ENCODE measurements at regions not wholly inside any gene's neighbourhood (a gene's known extent, or its start where the extent isn't known, plus 50 kb on each side); places are given as distances from the start of the nearest gene placed in this dataset.

DNA sequence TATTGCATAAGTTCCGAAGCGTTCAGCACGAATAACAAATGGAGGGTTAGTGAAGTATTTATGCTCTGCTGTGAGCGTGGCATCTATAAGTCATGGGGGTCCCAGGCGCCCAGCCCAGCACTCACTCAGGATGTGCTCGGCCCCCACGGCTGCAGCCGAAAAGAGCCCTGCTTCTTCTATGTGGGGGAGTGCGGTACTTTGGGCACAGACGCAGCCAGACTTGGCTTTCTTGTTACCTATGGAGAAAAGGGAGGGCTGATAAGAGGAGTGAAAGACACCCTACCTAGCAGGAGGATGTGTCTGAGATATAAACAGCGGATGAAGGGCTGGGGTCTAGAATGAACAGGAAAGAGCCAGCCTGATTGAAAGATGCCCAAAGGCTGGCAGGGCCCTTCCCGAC lies 51.4 kb downstream of the MRPL36 start:
- no peak for DNase-seq (ENCODE audit: low read depth in 4 of 6, low spot score in 6 of 6)
- Histone ChIP-seq H3K27me3 (ENCODE audit: control insufficient read depth, insufficient read depth, low read length) (no peaks in the 10 kb centered on the region), H3K27ac (ENCODE audit: low read depth, low read length) (no peak overlapping the region), H3K36me3 (ENCODE audit: control insufficient read depth, insufficient read depth, low read length) (no peaks in the 10 kb centered on the region), H3K4me3 (ENCODE audit: low read depth, low read length) (no peak overlapping the region), H3K4me1 (ENCODE audit: control insufficient read depth, insufficient read depth, low read length) (no peaks in the 10 kb centered on the region), H3K9me3 (ENCODE audit: control insufficient read depth, insufficient read depth, low read length) (no peaks in the 10 kb centered on the region)
- 73% methylated on average over 7 of the region's 12 CpGs for WGBS (ENCODE audit: insufficient coverage)

DNA sequence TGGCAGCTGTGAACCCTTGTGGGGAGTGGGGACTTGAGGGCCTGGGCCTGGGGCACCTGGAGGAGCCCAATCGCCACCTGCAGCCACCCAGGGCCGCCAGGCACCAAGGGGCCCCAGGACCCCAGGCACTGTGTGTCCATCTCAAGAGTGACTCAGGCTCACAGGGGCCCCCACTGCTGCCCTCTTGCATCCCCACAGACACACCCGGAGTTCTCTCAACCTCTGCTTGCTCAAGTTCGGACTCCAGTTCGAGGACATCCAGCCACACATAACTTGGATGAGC lies 51.9 kb downstream of the MRPL36 start:
- no peak for DNase-seq (ENCODE audit: low read depth in 4 of 6, low spot score in 6 of 6)
- WGBS (ENCODE audit: insufficient coverage) = 94% methylated on average over 5 of the region's 5 CpGs
- Histone ChIP-seq H3K36me3 (ENCODE audit: control insufficient read depth, insufficient read depth, low read length) (no peaks in the 10 kb centered on the region), H3K4me3 (ENCODE audit: low read depth, low read length) (no peak overlapping the region), H3K4me1 (ENCODE audit: control insufficient read depth, insufficient read depth, low read length) (no peaks in the 10 kb centered on the region), H3K9me3 (ENCODE audit: control insufficient read depth, insufficient read depth, low read length) (no peaks in the 10 kb centered on the region), H3K27ac (ENCODE audit: low read depth, low read length) (no peak overlapping the region), H3K27me3 (ENCODE audit: control insufficient read depth, insufficient read depth, low read length) (no peaks in the 10 kb centered on the region)

DNA sequence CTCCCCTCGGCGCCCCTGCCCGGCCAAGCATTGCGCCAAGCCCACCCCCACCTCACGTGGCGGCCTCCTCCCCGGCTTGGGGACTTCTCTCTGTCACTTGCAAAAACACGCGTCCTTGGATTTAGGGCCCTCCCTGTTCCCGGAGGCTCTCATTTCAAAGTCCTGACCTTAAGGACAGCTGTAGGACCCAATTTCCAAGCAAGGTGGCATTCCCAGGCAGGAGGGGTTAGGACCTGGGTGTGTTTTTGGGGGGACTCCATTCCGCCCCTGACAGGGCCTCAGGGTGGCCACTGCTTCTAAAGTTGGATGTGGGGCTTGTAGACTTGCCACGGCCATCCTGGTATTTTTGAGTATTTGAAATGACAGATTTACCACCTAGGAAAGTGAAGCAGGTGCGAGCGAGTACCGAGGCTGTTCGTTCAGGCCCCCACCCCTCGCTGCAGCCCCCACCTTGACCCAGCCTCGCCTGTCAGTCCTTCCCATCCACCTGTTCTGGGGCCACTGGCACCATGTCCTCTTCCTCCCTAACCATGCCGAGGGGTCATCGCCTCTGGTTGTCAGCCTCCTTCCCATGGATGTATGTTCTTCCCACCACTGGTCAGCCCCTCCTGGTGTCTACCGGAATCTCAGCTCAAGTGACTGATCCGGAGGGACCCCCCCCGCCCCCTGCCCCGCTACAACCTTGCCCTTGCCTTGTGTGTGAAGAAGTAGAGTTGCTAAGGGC lies 52.4 kb downstream of the MRPL36 start:
- WGBS (ENCODE audit: insufficient coverage) = 90% methylated on average over 23 of the region's 24 CpGs

DNA sequence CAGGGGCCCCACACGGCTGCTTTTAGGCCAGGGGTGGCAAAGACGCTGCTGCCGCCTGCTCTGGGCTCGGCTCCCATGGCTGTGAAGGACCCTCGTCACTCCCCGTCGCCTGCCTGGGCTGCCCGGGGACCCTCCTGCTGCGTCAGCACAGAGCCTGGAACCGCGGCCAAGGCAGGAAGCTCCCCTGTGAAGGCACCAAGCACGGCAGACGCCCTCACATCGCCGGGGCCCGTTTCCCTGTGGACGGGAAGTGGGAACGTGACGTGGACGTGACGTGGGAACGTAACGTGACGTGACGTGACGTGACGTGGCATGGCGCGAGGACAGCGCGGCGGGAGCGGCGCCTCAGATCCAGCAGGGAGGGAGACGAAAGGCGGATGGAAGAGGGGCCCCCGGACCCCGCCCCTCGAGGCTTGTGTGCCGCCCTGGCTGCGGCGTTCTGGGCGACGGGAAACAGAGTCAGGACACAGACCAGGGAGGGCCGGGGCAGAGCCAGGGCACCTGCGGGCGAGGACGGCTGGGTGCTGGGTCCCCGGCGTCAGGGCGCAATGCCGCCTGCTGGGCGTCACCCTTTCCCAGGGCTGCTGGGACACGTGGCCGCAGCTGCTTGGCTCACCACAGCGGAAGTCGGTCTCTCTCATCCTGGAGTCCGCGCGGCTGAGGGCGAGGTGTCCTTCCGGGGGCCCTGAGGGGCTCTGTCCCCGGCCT lies 53.1 kb downstream of the MRPL36 start:
- 92% methylated on average over 61 of the region's 63 CpGs for WGBS (ENCODE audit: insufficient coverage)
- no peak for DNase-seq (ENCODE audit: low read depth in 4 of 6, low spot score in 6 of 6)
- no peaks in the 10 kb centered on the region for H3K27me3 ChIP-seq (ENCODE audit: control insufficient read depth, insufficient read depth, low read length)
- no peak overlapping the region for H3K4me3 ChIP-seq (ENCODE audit: low read depth, low read length)
- no peaks in the 10 kb centered on the region for H3K36me3 ChIP-seq (ENCODE audit: control insufficient read depth, insufficient read depth, low read length)
- no peaks in the 10 kb centered on the region for H3K4me1 ChIP-seq (ENCODE audit: control insufficient read depth, insufficient read depth, low read length)
- H3K27ac ChIP-seq (ENCODE audit: low read depth, low read length) = no peak overlapping the region
- H3K9me3 ChIP-seq (ENCODE audit: control insufficient read depth, insufficient read depth, low read length) = no peaks in the 10 kb centered on the region

More for the DNA sequence above, 52.4 kb downstream of the MRPL36 start:
- Histone ChIP-seq H3K27ac (ENCODE audit: low read depth, low read length) (no peak overlapping the region), H3K4me3 (ENCODE audit: low read depth, low read length) (no peak overlapping the region), H3K27me3 (ENCODE audit: control insufficient read depth, insufficient read depth, low read length) (no peaks in the 10 kb centered on the region), H3K9me3 (ENCODE audit: control insufficient read depth, insufficient read depth, low read length) (no peaks in the 10 kb centered on the region), H3K4me1 (ENCODE audit: control insufficient read depth, insufficient read depth, low read length) (no peaks in the 10 kb centered on the region), H3K36me3 (ENCODE audit: control insufficient read depth, insufficient read depth, low read length) (no peaks in the 10 kb centered on the region)
- no peak for DNase-seq (ENCODE audit: low read depth in 4 of 6, low spot score in 6 of 6)

DNA sequence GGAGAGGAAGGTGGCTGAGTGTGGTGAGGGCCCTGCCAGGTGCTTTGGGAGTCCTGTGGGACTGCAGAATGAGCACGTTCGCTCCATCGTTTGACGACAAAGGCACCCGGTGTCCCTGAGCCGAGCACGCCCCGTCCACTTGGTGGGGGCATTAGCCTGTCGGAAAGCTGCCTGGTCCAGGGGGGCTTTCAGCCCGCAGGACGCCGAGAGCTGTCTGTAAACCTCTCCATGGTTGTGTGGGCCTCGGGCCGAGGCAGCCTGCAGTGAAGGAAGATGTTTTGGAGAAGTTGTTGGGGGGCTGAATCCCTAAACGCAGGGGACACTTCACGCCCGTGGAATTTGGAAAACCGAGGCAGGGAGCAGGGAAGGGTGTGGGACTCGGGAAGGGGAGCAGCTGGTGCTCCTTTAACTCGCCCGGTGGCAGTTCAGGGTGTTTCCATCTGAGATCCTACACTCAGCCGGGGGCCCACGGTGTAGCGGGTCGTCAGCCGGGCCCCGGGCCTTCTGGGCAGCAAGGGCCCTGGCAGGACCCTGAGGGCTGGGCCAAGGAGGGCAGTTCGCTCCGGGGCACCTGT lies 53.8 kb downstream of the MRPL36 start:
- no peaks in the 10 kb centered on the region for H3K4me1 ChIP-seq (ENCODE audit: control insufficient read depth, insufficient read depth, low read length)
- H3K9me3 ChIP-seq (ENCODE audit: control insufficient read depth, insufficient read depth, low read length) = no peaks in the 10 kb centered on the region
- no peak for DNase-seq (ENCODE audit: low read depth in 4 of 6, low spot score in 6 of 6)
- H3K27me3 ChIP-seq (ENCODE audit: control insufficient read depth, insufficient read depth, low read length) = no peaks in the 10 kb centered on the region
- H3K4me3 ChIP-seq (ENCODE audit: low read depth, low read length) = no peak overlapping the region
- H3K36me3 ChIP-seq (ENCODE audit: control insufficient read depth, insufficient read depth, low read length) = no peaks in the 10 kb centered on the region
- WGBS (ENCODE audit: insufficient coverage) = 91% methylated on average over 27 of the region's 29 CpGs
- no peak overlapping the region for H3K27ac ChIP-seq (ENCODE audit: low read depth, low read length)

DNA sequence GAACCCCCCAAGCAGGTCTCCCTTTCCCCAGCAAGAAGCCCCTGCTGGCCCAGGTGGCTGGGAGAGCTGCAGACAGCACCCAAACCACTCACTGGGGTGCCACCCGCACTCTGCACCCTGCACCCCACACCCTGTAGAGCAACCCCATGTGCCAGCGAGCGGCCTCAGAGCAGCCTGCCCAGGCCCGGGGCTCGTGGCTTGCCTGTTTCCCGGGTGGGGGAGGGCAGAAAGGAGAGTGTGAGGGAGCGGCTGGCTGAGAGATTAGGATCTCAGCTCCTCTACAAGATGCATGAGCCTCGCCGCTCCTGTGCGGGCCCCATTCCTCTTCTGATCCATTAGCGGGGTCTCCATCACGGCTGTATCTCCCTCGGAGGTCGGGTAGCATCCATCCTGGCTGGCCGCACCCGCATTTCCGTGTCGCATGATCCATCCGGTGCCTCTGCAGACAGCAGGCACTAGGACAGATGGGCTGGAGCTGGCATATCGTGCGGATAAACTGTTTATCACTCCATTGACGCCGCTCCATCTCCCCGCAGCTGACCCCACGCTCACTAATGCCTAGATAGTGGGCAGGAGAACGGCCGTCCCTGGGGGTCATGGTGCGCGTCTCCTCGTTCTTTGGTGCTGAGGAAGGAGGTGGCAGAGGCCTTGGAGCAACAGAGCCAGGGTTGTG lies 54.4 kb downstream of the MRPL36 start:
- peak in 1 of 6 donors; percentile 32 for DNase-seq (ENCODE audit: low read depth in 4 of 6, low spot score in 6 of 6)
- H3K4me1 ChIP-seq (ENCODE audit: control insufficient read depth, insufficient read depth, low read length) = no peaks in the 10 kb centered on the region
- no peaks in the 10 kb centered on the region for H3K27me3 ChIP-seq (ENCODE audit: control insufficient read depth, insufficient read depth, low read length)
- WGBS (ENCODE audit: insufficient coverage) = 88% methylated on average over 25 of the region's 30 CpGs
- H3K9me3 ChIP-seq (ENCODE audit: control insufficient read depth, insufficient read depth, low read length) = no peaks in the 10 kb centered on the region
- H3K36me3 ChIP-seq (ENCODE audit: control insufficient read depth, insufficient read depth, low read length) = no peaks in the 10 kb centered on the region
- no peak overlapping the region for H3K4me3 ChIP-seq (ENCODE audit: low read depth, low read length)
- H3K27ac ChIP-seq (ENCODE audit: low read depth, low read length) = no peak overlapping the region

DNA sequence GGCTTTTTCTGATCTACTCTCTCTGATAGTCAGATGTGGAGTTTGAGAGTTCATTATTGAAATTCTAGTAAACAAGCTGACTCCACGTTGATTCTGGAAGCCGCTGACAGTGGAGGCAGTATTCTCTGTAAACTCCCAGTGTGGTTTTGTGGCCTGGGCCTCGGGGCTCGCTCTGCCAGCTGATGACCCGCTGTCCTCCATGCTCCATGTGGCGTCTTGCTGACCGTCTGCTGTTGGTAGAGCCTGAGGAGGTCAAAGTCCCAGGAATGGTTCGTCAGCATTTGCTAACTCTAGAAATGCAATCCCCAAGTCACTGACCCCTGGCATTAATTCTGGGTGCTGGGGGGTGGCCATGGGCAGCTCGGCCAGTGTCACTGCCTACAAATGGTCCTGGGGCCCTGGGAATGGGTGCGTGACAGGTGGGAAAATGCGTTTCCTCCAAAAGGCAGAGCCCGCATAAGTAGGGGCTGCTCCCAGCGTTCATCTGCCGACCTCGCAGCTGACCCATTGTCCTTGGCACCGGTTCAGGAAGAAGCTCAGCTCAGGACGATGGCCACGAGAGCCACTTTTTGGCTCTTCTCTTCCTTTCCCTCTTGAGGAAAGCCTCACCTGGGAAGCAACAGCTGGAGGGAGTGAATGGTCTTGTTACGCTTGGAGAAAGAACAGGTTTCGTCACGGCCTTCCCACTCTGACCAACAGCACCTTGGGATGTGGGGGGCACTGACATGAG lies 55.1 kb downstream of the MRPL36 start:
- no peak for DNase-seq (ENCODE audit: low read depth in 4 of 6, low spot score in 6 of 6)
- no peaks in the 10 kb centered on the region for H3K4me1 ChIP-seq (ENCODE audit: control insufficient read depth, insufficient read depth, low read length)
- H3K9me3 ChIP-seq (ENCODE audit: control insufficient read depth, insufficient read depth, low read length) = no peaks in the 10 kb centered on the region
- no peak overlapping the region for H3K27ac ChIP-seq (ENCODE audit: low read depth, low read length)
- no peaks in the 10 kb centered on the region for H3K36me3 ChIP-seq (ENCODE audit: control insufficient read depth, insufficient read depth, low read length)
- H3K27me3 ChIP-seq (ENCODE audit: control insufficient read depth, insufficient read depth, low read length) = no peaks in the 10 kb centered on the region
- H3K4me3 ChIP-seq (ENCODE audit: low read depth, low read length) = no peak overlapping the region
- WGBS (ENCODE audit: insufficient coverage) = 91% methylated on average over 18 of the region's 21 CpGs

DNA sequence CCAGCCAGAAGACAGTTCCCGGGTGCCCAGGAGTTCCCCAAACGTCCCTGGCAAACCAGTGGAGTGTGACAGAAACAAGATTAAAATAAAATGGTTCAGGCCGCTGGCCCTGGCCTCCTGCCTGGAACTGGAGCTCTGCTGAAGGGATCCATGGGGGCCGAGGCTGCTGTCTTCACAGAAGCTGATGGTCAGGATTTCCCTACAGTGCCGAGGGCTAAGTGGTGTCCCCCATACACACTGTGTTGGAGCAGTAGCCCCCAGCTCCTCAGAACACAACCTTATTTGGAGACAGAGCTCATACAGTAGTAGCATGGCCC lies 55.9 kb downstream of the MRPL36 start:
- H3K9me3 ChIP-seq (ENCODE audit: control insufficient read depth, insufficient read depth, low read length) = no peaks in the 10 kb centered on the region
- no peak overlapping the region for H3K27ac ChIP-seq (ENCODE audit: low read depth, low read length)
- DNase-seq (ENCODE audit: low read depth in 4 of 6, low spot score in 6 of 6) = no peak
- 60% methylated on average over 5 of the region's 5 CpGs for WGBS (ENCODE audit: insufficient coverage)
- H3K4me3 ChIP-seq (ENCODE audit: low read depth, low read length) = no peak overlapping the region
- no peaks in the 10 kb centered on the region for H3K4me1 ChIP-seq (ENCODE audit: control insufficient read depth, insufficient read depth, low read length)
- no peaks in the 10 kb centered on the region for H3K27me3 ChIP-seq (ENCODE audit: control insufficient read depth, insufficient read depth, low read length)
- H3K36me3 ChIP-seq (ENCODE audit: control insufficient read depth, insufficient read depth, low read length) = no peaks in the 10 kb centered on the region

DNA sequence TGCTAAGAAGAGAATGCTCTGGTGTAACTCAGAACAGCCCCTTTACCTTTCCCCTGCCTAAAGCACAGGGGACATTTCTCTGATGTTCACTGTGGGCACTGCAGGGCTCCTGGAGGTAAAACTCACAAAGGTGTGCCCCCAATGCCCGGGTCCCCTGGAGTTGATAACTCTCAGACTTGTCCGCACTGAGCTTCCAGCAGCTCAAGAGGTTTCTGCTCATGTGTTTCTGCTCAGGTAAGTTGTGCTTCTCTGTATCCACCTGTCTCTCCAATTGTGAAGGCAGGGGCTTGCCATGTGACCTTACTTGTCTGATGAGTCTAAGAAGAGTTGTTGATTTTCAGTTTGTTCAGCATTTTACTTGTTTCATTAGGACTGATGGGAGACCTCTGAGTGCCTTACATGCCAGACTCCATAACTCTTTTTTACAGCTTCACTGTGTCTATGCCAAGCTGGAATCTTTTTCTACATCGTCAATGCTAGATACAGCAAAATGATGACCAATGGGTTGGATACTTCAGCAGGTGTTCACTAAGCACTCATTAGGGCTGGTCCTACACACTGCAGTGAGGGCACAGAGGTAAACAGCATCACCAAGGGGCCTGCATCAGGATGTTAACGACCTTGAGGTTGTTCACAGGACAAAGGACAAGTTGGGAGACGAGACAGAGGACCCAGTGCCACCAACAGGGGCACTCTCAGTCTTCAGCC lies 56.4 kb downstream of the MRPL36 start:
- 75% methylated on average over 5 of the region's 5 CpGs for WGBS (ENCODE audit: insufficient coverage)

More for the DNA sequence above, 56.4 kb downstream of the MRPL36 start:
- no peak for DNase-seq (ENCODE audit: low read depth in 4 of 6, low spot score in 6 of 6)
- Histone ChIP-seq H3K4me1 (ENCODE audit: control insufficient read depth, insufficient read depth, low read length) (no peaks in the 10 kb centered on the region), H3K27me3 (ENCODE audit: control insufficient read depth, insufficient read depth, low read length) (no peaks in the 10 kb centered on the region), H3K9me3 (ENCODE audit: control insufficient read depth, insufficient read depth, low read length) (no peaks in the 10 kb centered on the region), H3K36me3 (ENCODE audit: control insufficient read depth, insufficient read depth, low read length) (no peaks in the 10 kb centered on the region), H3K4me3 (ENCODE audit: low read depth, low read length) (no peak overlapping the region), H3K27ac (ENCODE audit: low read depth, low read length) (no peak overlapping the region)
